ENCODE measurements at regions not wholly inside any gene's neighbourhood (a gene's known extent, or its start where the extent isn't known, plus 50 kb on each side); places are given as distances from the start of the nearest gene placed in this dataset.
"Not testable (repeated sequence)": the region's sequence is repeated elsewhere in the genome, so short reads cannot be mapped to it uniquely, and the experiment has no call there.

DNA sequence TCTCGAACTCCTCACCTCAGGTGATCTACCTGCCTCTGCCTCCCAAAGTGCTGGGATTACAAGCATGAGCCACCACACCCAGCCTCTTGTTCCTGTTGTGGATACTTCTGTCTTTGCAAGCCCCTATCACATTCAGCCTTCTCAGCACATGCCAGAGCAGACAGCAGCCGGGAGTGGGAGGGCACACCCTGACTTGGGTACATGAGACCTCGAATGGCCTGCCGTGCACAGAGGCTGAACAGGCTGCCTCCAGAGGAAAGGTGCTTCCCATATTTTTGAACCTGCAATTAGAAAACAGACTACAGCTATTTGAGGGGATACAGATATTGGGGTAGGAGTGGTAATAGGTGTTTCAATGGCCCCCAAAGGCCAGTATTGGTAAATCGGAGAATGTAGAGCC is 307.3 kb upstream of the DIO3 start:
- TF ChIP-seq, protein P1, sequence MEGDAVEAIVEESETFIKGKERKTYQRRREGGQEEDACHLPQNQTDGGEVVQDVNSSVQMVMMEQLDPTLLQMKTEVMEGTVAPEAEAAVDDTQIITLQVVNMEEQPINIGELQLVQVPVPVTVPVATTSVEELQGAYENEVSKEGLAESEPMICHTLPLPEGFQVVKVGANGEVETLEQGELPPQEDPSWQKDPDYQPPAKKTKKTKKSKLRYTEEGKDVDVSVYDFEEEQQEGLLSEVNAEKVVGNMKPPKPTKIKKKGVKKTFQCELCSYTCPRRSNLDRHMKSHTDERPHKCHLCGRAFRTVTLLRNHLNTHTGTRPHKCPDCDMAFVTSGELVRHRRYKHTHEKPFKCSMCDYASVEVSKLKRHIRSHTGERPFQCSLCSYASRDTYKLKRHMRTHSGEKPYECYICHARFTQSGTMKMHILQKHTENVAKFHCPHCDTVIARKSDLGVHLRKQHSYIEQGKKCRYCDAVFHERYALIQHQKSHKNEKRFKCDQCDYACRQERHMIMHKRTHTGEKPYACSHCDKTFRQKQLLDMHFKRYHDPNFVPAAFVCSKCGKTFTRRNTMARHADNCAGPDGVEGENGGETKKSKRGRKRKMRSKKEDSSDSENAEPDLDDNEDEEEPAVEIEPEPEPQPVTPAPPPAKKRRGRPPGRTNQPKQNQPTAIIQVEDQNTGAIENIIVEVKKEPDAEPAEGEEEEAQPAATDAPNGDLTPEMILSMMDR (IDR thresholded peaks at IDR 0.05), result no peak
- TF ChIP-seq ZFX (IDR thresholded peaks at IDR 0.05; ENCODE audit: borderline replicate concordance), result no peak
- H3K27ac ChIP-seq, result no peak overlapping the region

DNA sequence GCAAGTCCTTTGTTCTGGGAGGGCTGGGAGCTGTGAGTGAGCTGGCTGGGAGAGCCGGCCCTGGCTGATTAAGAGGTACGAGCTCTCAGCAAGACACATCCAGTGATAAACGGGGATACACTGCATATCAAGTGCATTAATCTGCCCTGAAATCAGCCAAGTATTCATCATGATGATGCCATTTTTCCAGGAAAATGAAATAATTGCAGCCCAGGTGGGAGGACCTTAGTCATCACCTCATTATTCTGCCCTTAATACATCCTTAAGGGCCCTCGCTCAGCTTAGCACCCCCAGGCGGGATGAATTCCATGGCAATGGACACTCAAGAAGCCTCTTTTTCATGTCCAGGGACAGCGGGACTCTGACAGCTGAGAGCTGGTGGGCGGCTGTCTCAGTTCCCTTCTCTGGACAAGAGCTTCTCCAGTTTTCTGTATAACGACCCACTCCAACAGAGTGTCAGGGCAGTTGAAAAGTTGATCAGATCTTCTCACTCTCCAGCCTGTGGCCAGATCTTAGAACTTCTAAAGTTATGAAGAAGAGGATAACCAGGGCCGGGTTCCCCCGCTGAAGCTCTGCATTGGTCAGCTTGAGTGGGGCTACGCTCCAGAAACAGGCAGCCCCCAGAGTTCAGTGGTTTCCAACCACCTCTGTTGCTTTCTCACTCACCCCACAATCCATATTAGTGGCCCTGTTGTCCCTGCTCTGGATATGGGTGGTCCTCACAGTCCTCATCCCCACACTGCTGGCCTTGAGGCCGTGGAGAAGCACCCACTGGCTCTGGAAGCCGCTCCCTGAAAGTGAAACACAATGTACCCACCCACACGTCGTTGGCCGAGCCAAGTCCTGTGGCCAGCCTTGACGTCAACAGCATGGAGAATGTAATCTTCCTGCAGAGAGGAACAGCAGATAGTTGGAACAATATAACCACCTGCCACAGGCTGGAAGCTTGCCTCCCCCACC is 306.2 kb upstream of the DIO3 start:
- H3K27ac ChIP-seq, result no peak overlapping the region
- TF ChIP-seq, protein P1 (IDR thresholded peaks at IDR 0.05), result no peak
- TF ChIP-seq ZFX (IDR thresholded peaks at IDR 0.05; ENCODE audit: borderline replicate concordance), result no peak

DNA sequence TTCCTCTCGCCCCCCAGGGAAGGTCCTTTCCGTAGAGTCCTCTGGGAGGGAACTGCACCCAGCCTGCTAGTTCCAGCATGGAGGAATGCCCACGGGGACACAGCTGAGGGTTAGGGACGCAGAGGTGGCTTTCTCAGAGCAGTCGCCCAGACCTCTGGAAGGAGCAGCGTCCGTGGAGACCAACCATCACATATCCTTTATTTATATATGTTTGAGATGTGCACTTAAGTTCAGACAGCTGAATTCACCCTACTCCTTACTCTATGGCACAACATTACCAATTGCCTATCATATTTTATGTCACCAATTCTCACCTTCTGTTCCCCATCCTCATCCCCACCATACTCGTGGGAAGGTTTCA is 305.6 kb upstream of the DIO3 start:
- TF ChIP-seq, protein P1 (IDR thresholded peaks at IDR 0.05), result no peak
- TF ChIP-seq ZFX (IDR thresholded peaks at IDR 0.05; ENCODE audit: borderline replicate concordance), result no peak

DNA sequence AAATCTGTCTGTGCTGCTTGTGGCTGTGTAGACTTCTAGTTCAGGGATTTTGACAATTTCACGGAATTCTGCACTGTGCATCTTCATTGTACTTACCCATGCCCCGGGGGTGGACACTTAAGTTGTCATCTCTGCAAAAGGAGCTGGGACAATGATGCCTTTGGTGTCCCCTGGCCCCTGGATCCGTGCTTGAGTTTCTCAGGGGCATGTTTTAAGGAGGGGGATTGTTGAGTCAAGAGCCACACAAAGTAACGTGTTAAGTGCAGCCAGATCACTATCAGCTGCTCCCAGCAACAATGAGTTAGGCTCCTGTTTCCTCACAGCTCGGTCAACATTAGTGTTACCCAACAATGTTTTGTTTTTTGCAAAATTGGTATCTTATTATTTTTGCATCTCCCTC is 305.0 kb upstream of the DIO3 start:
- TF ChIP-seq, protein P1 (IDR thresholded peaks at IDR 0.05), result no peak
- no peak for TF ChIP-seq ZFX (IDR thresholded peaks at IDR 0.05; ENCODE audit: borderline replicate concordance)
- H3K27ac ChIP-seq, result no peak overlapping the region

More for the DNA sequence above, 305.6 kb upstream of the DIO3 start:
- no peak overlapping the region for H3K27ac ChIP-seq

DNA sequence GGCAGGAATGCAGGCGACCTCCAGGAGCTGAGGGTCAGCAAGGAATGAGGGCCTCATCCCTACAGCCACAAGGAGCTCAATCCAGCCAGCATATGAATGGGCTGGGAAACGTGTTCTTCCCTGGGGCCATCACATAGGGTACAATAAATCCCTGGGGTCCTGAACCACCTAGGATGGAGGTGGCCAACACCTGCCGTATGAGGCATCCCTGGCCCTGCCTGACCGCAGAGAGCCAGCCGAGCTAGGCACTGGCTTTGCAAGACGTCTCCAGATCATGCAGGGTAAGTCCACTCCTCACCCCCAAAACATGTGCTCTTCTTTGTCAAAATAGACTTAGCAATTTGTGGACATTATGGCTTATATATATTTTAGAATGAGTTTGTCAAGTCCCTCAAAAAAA is 303.7 kb upstream of the DIO3 start:
- H3K27ac ChIP-seq, result no peak overlapping the region
- TF ChIP-seq ZFX (IDR thresholded peaks at IDR 0.05; ENCODE audit: borderline replicate concordance), result no peak
- TF ChIP-seq, protein P1 (IDR thresholded peaks at IDR 0.05), result no peak

DNA sequence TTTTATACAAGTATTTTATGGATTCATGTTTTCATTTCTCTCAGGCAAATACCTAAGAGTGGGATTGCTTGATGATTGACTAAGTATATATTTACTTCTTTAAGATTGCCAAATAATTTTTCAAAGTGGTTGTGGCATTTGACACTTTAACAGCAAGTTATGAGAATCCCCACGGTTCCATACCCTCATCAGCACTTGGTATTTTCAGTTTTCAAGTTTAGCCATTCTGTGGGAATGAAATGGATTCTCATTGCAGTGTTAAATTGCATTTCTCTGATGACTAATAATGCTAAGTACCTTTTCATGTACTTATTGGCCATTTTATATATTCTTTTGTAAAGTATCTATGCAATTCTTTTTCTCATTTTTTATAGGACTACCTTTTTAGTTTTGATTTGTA is 301.5 kb upstream of the DIO3 start:
- no peak overlapping the region for H3K27ac ChIP-seq
- TF ChIP-seq, protein P1 (IDR thresholded peaks at IDR 0.05), result no peak
- TF ChIP-seq ZFX (IDR thresholded peaks at IDR 0.05; ENCODE audit: borderline replicate concordance), result no peak

DNA sequence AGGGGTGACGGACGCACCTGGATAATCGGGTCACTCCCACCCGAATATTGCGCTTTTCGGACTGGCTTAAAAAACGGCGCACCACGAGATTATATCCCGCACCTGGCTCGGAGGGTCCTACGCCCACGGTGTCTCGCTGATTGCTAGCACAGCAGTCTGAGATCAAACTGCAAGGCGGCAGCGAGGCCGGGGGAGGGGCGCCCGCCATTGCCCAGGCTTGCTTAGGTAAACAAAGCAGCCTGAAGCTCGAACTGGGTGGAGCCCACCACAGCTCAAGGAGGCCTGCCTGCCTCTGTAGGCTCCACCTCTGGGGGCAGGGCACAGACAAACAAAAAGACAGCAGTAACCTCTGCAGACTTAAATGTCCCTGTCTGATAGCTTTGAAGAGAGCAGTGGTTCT is 294.9 kb upstream of the DIO3 start:
- not testable (repeated sequence) for H3K27ac ChIP-seq

Measured in 22Rv1 (cell line).